IMR-90 (cell line): ENCODE measurements at regions not wholly inside any gene's neighbourhood (a gene's known extent, or its start where the extent isn't known, plus 50 kb on each side); places are given as distances from the start of the nearest gene placed in this dataset.

ENCODE experiments used
- ATAC-seq: fragments of 200-7000 bp; cut with Tn5 transposase; 2 replicates; pipeline ENCODE4 v1.9.1; 2020; ENCODE audit warnings: low read depth, mild to moderate bottlenecking, moderate library complexity
- BruUV-seq: library from RNA; stranded (reverse); fragments of 400-500 nt; replicated peaks from 2 replicates; lab custom pipeline; 2021; lab: Mats Ljungman, UMichigan
- CTCF ChIA-PET: fragments of 300-600 bp; formaldehyde crosslinking; extraction: SDS; loops from one replicate; lab custom pipeline; 2021; ENCODE audit warnings: antibody characterized with exemption; lab: Yijun Ruan, JAX
- POLR2A ChIA-PET: fragments of 300-600 bp; sonication (Branson Sonifier 250); formaldehyde crosslinking; loops from one replicate; lab custom pipeline; 2022; ENCODE audit warnings: antibody characterized with exemption; ENCODE audit not compliant: unreplicated experiment; lab: Charles Lee
- DNase-seq: peaks from one replicate; pipeline ENCODE4 v3.0.0; 2013
- H2AFZ ChIP-seq: replicated peaks from 2 replicates; pipeline ENCODE3; 2013; ENCODE audit warnings: low read length, mild to moderate bottlenecking; ENCODE audit not compliant: poor library complexity
- H2AK5ac ChIP-seq: 2 replicates; pipeline ENCODE4 v1.6.1; 2013; ENCODE audit warnings: low read depth, low read length, inconsistent platforms
- H2AK9ac ChIP-seq: replicated peaks from 2 replicates; pipeline ENCODE3; 2013; ENCODE audit warnings: mild to moderate bottlenecking, low read depth, low read length, moderate library complexity; ENCODE audit not compliant: poor library complexity
- H2BK120ac ChIP-seq: 2 replicates; pipeline ENCODE4 v1.6.1; 2013; ENCODE audit warnings: low read depth, low read length, inconsistent platforms
- H2BK15ac ChIP-seq: 3 replicates; pipeline ENCODE4 v1.6.1; 2013; ENCODE audit warnings: low read depth, low read length, inconsistent platforms
- H2BK20ac ChIP-seq: 2 replicates; pipeline ENCODE4 v1.6.1; 2013; ENCODE audit warnings: low read depth, mild to moderate bottlenecking, inconsistent platforms, low read length, moderate library complexity
- H2BK5ac ChIP-seq: 2 replicates; pipeline ENCODE4 v1.6.1; 2013; ENCODE audit warnings: mild to moderate bottlenecking, low read depth, low read length, inconsistent platforms; ENCODE audit not compliant: poor library complexity, severe bottlenecking
- H3K14ac ChIP-seq: replicated peaks from 2 replicates; pipeline ENCODE4 v1.6.1; 2013; ENCODE audit warnings: low read depth, low read length, inconsistent platforms
- H3K18ac ChIP-seq: 2 replicates; pipeline ENCODE4 v1.6.1; 2013; ENCODE audit warnings: low read depth, low read length, control low read depth
- H3K23ac ChIP-seq: 2 replicates; pipeline ENCODE4 v1.6.1; 2013; ENCODE audit warnings: low read depth, low read length, inconsistent platforms
- H3K27ac ChIP-seq: 2 replicates; pipeline ENCODE4 v1.5.1; 2013; ENCODE audit warnings: mild to moderate bottlenecking, control low read depth, low read length; ENCODE audit not compliant: insufficient read depth
- H3K27me3 ChIP-seq: 2 replicates; pipeline ENCODE4 v1.6.1; 2013; ENCODE audit warnings: low read length; ENCODE audit not compliant: control insufficient read depth, insufficient read depth
- H3K36me3 ChIP-seq: 2 replicates; pipeline ENCODE4 v1.6.1; 2013; ENCODE audit warnings: low read length, mixed read lengths; ENCODE audit not compliant: control insufficient read depth, insufficient read depth
- H3K4ac ChIP-seq: 2 replicates; pipeline ENCODE4 v1.6.1; 2013; ENCODE audit warnings: low read depth, low read length, inconsistent platforms
- H3K4me1 ChIP-seq: 2 replicates; pipeline ENCODE4 v1.6.1; 2013; ENCODE audit warnings: low read length, mixed read lengths; ENCODE audit not compliant: control insufficient read depth, insufficient read depth
- H3K4me2 ChIP-seq: 2 replicates; pipeline ENCODE4 v1.6.1; 2013; ENCODE audit warnings: low read depth, mild to moderate bottlenecking, control low read depth, low read length, moderate library complexity
- H3K4me3 ChIP-seq: 2 replicates; pipeline ENCODE4 v1.5.1; 2013; ENCODE audit warnings: low read depth, mild to moderate bottlenecking, control low read depth, low read length, moderate library complexity; ENCODE audit not compliant: insufficient read depth
- H3K56ac ChIP-seq: 2 replicates; pipeline ENCODE4 v1.6.1; 2013; ENCODE audit warnings: low read length, inconsistent platforms; ENCODE audit not compliant: insufficient read depth; ENCODE audit errors: extremely low read depth
- H3K79me1 ChIP-seq, 2 experiments: 2 replicates each; pipeline ENCODE4 v1.6.1; 2013; ENCODE audit warnings: low read length in 2 of 2, inconsistent platforms in 1 of 2, low read depth in 1 of 2
- H3K9ac ChIP-seq: 2 replicates; pipeline ENCODE4 v1.6.1; 2013; ENCODE audit warnings: low read depth, low read length, control low read depth
- H3K9me1 ChIP-seq: 2 replicates; pipeline ENCODE4 v1.6.1; 2013; ENCODE audit warnings: low read length, inconsistent platforms; ENCODE audit not compliant: insufficient read depth
- H3K9me3 ChIP-seq: 2 replicates; pipeline ENCODE4 v1.6.1; 2013; ENCODE audit warnings: low read length; ENCODE audit not compliant: control insufficient read depth, insufficient read depth
- H4K20me1 ChIP-seq: 2 replicates; pipeline ENCODE4 v1.6.1; 2013; ENCODE audit warnings: low read length, inconsistent platforms; ENCODE audit not compliant: insufficient read depth
- H4K5ac ChIP-seq: 2 replicates; pipeline ENCODE4 v1.6.1; 2013; ENCODE audit warnings: mild to moderate bottlenecking, low read depth, low read length, control low read depth
- H4K8ac ChIP-seq, 2 experiments: 2 replicates each; pipeline ENCODE4 v1.6.1; 2013; ENCODE audit warnings: low read depth in 2 of 2, low read length in 2 of 2, control low read depth in 1 of 2, inconsistent platforms in 1 of 2
- H4K91ac ChIP-seq: 2 replicates; pipeline ENCODE4 v1.6.1; 2013; ENCODE audit warnings: low read depth, low read length, inconsistent platforms; ENCODE audit not compliant: insufficient read depth
- CEBPB ChIP-seq: IDR thresholded peaks from 2 replicates; pipeline ENCODE4 v1.6.1; 2012; ENCODE audit warnings: low read depth, low read length, improper control_type of control experiment
- RCOR1 ChIP-seq: IDR thresholded peaks from 2 replicates; pipeline ENCODE4 v1.6.1; 2012; ENCODE audit warnings: mild to moderate bottlenecking, low read length, improper control_type of control experiment; ENCODE audit not compliant: insufficient replicate concordance
- WGBS, 2 experiments: methylation state at CpG; one replicate each; pipeline versions ENCODE4 v1.1.5 to v1.1.7; 2013; ENCODE audit warnings: missing lambda C conversion rate in 2 of 2; ENCODE audit not compliant: insufficient read length in 1 of 2; ENCODE audit errors: extremely low coverage in 2 of 2; 5-methylcytosine and 5-hydroxymethylcytosine counted together
- dilution Hi-C: fragments of 300-500 bp; cut with HindIII; formaldehyde crosslinking; loops from one replicate; pipeline ENCODE4 v1.14.3; 2018; ENCODE audit warnings: low sequenced_read_pairs; ENCODE audit not compliant: unreplicated experiment
- in situ Hi-C: fragments of 300-500 bp; cut with MboI; formaldehyde crosslinking; loops from 3 replicates; pipeline ENCODE4 v1.14.3; 2019; ENCODE audit warnings: low sequenced_read_pairs, inconsistent platforms, mixed read lengths
- intact Hi-C: fragments of 100-400 bp; cut with micrococcal nuclease; formaldehyde crosslinking; loops from 2 replicates; pipeline ENCODE4 v1.10.0; 2022

DNA sequence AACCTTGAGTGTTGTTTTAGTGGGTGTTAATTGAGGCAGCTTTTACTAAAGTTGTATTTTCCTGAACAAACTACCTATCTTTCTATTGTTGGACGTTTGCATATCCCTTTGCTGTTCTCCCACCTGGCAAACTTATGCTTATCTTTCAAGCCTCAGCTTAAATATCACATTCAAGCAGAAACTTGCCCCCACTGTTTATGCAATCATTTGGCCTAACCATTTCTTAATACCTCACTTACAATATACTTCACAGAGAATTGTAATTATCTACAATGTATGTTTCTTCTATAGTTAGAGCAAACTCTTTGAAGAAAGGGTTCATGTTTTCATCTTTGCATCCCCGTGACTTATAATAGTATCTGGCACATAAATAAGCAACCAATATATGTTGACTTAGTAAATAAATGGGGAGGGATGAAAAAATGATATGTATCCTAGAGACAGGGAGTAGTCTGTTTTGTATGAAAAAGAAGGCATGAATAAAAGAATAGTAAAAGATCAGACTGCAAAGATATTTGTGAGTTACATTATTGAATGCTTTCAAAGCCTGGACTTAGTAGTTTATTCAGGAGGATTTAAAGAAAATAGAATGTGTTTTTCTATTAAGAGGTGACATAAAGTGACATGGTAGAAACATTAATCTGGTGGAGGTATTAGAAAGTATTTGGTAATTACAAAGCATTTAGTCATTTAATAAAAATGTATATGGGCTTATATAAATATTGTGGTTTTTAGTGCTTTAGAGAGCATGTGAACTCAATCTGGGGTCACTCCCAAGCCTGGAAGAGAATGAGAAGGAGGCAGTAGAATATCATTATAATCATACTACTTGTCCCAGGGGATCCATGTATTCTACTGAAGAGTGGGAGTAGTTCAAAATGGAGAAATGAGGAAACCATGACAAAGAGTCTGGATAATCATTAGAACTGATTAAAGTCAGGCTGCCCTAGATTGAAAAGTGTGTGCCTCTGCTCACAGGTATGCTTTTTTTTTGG, 60.0 kb upstream of the DCBLD2 start:
- H3K9me1 ChIP-seq = peaks cover 17% of the 10 kb centered on the region; the same call in 1 of the 2 replicates
- ATAC-seq = peak; percentile 78
- H3K79me1 ChIP-seq = peaks cover 0 to 17% of the 10 kb centered on the region in 2 experiments; a peak in 2 of 4 replicates
- H4K5ac ChIP-seq = peak overlapping the region; percentile 42; the same call in 1 of the 2 replicates
- no TSS peak for BruUV-seq
- no peaks in the 10 kb centered on the region for H3K27me3 ChIP-seq
- no peak overlapping the region for H3K4me3 ChIP-seq
- H3K4me2 ChIP-seq = peak overlapping the region; percentile 69; the same call in 1 of the 2 replicates
- intact Hi-C loops = no loop called here
- H2BK5ac ChIP-seq = peak overlapping the region; percentile 88
- TF ChIP-seq RCOR1 (no peak), CEBPB (0 out of 2 replicates have a peak, but pooled peaks have one; percentile 14)
- peak overlapping the region; percentile 23; the same call in 1 of the 2 replicates for H3K56ac ChIP-seq
- H2BK20ac ChIP-seq = peak overlapping the region; percentile 89
- no peak overlapping the region for H2AFZ ChIP-seq
- POLR2A ChIA-PET = no interaction called here
- H3K18ac ChIP-seq = peak overlapping the region; percentile 55; the same call in 1 of the 2 replicates
- peak overlapping the region; percentile 48; the same call in 1 of the 2 replicates for H3K23ac ChIP-seq
- H2BK15ac ChIP-seq = 0 out of 3 replicates have a peak overlapping the region, but pooled peaks have one; percentile 33
- peak; percentile 88 for DNase-seq
- H4K91ac ChIP-seq = peak overlapping the region; percentile 42
- CTCF ChIA-PET = interaction anchor here (0.8 kb wide), 1 partner anchor 60 kb away, joined by 3 read pairs; the partner anchor contains the start of gene DCBLD2
- H2AK9ac ChIP-seq = no peak overlapping the region
- H4K20me1 ChIP-seq = no peaks in the 10 kb centered on the region
- peak overlapping the region; percentile 82 for H2BK120ac ChIP-seq
- peaks cover 12% of the 10 kb centered on the region; the same call in 1 of the 2 replicates for H3K4me1 ChIP-seq
- no peaks in the 10 kb centered on the region for H3K9me3 ChIP-seq
- no peaks in the 10 kb centered on the region for H3K36me3 ChIP-seq
- dilution Hi-C loops = no loop called here
- no peak overlapping the region; the same call in 1 of the 2 replicates for H2AK5ac ChIP-seq
- in situ Hi-C loops = no loop called here
- WGBS, 2 experiments = 60% methylated on average over 1 of the region's 2 CpGs; no CpG with 5 or more reads in 1 of the 2 experiments
- H3K14ac ChIP-seq = peak overlapping the region; percentile 73
- no peak overlapping the region for H3K9ac ChIP-seq
- H4K8ac ChIP-seq = peak overlapping the region; percentile 49 to 84
- peak overlapping the region; percentile 88; the same call in 1 of the 2 replicates for H3K4ac ChIP-seq
- H3K27ac ChIP-seq = no peak overlapping the region
